ENCODE measurements at regions not wholly inside any gene's neighbourhood (a gene's known extent, or its start where the extent isn't known, plus 50 kb on each side); places are given as distances from the start of the nearest gene placed in this dataset.
A peak's percentile ranks its signal among the peaks of the same experiment; 100 is the strongest.

DNA sequence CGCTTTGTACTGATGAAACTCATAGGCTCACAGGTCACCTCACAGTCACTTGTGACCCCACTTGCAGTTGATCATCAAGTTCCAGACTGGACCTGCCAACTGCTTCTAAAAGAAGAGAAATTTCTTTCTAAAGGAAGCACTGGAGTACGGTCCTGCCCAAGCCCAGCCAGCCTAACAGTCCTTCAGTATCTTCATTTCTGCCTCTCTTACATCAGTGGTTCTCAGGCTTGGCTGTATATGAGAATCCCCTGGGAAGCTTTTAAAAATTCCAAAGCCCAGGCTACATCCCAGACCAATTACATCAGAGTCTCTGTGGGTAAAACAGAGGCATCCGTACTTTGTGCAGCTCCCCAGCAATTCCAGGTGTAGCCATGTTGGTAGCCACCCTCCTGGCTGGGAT lies 282.1 kb downstream of the NFIB start:
- DNase-seq, result no peak

GRCh38 chr9:14031060-14031414 lies 282.9 kb downstream of the NFIB start:
- peak; percentile 67 for DNase-seq

DNA sequence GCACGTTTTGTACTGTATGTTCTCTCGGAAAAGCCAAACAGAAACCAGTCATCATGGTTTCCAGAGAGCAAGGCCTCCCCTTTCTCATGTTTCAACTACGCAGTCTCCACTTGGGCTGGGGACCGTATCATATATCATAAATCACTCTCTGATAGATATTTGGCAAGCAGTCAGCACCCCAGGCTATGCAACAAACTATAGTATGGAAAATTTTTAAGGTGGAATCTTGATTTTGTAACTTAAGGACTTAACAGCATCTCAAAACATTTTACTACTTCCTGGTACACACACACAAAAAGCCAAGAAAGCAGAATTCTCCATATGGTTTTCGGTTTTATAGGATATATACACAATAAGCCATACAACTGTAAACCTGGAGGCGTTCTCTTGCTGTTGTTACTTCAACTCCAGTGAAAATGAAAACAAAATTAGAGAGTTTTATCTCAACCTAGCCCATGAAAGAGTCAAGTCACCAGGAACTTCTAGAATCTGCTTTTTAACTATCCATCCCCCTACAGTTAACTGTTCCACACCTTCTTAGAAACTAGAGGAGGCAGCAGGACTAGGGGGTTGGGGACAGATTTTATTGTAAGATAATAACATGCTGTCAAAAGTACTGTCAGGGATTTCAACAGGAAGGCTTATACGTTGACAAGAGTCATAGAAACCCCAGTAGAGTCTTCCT lies 283.4 kb downstream of the NFIB start:
- DNase-seq, result peak; percentile 82

DNA sequence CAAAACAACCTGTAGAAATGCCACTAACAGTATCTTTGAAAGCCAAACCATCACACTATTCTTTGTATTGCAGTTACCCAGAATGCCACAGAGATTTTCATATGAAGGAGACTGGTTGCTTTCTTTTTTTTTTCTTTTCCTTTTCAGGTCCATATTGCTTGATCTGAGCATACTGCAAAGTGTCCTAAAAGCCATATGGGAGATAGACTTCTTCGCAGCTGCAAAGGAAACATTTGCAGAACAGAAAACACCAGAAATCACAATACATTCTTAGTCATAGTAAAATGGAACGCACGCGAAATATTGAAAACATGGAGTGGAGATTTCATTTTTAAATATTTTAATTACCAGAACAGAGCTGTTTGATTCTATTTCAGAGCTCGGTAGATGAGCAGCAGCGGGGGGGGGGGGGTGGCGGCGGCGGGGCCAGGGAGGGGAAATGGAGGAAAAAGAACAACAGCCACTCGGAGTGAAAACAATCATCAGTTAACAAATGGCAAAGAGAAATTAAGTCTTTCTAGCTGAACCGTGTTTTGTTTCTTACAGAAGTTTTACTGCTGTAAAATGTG lies 284.1 kb downstream of the NFIB start:
- DNase-seq, result no peak

- DNase-seq, result peak; percentile 33
Observed at GRCh38 chr9:14027116-14027800, 286.7 kb downstream of the NFIB start.

GRCh38 chr9:14025741-14026140 lies 288.2 kb downstream of the NFIB start:
- DNase-seq, result no peak

DNA sequence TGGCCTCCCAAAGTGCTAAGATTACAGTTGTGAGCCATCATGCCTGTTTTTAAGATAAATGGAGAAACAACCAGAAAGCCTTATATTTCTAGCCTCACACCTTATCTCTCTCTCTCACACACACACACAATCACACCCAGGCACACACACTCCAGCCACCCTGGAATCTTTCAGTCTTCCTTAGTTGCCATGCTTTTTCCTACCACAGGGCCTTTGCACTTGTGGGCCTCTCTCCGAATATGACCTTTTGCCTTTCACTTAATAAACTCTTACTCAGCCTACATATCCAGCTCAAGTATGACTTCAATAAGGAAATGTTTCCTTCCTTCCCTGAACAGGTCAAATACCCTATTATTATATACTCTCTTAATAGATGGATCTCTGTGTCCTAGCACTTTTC lies 290.7 kb downstream of the NFIB start:
- DNase-seq, result no peak

DNA sequence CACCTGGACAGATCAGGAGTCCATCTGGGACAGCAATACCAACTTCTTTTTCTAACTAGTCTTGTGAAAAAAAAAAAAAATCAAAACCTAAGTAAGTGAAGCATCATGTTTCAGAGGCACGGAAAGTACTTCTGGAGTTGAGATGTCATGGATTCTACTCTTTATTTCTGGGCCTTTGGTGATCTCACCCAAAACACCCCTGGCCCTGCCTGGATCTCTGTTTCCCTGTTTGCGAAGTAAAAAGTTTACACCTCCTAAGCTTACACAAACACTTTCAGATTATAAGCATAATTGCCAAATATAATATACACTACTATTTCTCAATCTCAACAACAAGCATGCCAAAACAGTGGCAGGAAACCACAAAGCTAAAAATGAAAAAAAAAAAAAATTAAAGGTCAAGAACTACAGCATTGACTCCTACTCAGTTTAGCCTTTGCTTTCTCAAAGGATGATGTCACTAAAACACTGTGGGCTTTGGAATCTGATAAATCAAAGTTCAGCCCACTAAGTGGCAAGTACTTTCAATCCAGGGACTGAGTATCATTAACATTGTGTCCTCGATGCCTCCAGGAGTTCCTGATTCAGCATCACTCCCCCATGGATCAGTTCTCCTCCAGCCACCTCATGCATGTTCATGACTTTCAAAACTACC lies 291.9 kb downstream of the NFIB start:
- DNase-seq, result no peak

- DNase-seq, result no peak
Observed at GRCh38 chr9:14018081-14018480, 295.9 kb downstream of the NFIB start.

DNA sequence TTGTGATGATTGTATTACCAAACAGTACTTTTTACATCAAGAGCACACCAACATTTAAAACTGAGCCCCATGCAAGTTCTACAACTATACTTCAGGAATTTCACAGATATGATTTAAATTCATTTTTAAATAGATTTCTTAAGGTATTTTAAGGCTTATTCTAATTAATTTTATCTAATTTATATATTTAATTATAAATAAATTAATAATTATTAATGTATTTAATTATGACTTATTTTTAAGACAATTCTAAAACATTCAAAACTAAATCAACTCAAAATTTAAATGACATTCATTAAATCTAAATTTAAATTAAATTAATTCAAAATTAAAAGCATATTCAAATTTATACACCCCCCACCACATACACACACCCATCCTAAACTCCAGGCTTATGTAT lies 299.2 kb downstream of the NFIB start:
- no peak for DNase-seq

DNA sequence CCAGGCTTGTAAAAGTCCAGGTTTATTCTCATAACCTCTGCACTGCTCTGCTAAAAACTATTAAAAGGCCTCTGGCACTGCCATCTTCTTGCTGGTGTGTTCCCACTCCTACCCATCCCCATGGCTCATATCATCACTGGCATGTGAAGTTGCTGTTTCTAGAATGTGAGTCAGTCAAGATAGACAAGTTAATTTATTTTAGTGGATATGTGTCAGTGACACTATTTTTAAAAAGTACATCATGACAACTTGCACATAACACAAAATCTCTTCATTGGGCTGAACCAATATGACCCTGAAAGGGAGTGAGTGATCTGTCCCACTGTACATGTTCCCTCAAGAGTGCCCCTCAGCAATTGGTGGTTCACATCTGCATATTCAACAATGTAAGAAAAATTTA lies 299.7 kb downstream of the NFIB start:
- no peak for DNase-seq

GRCh38 chr9:14011799-14012560 lies 302.0 kb downstream of the NFIB start:
- no peak for DNase-seq

DNA sequence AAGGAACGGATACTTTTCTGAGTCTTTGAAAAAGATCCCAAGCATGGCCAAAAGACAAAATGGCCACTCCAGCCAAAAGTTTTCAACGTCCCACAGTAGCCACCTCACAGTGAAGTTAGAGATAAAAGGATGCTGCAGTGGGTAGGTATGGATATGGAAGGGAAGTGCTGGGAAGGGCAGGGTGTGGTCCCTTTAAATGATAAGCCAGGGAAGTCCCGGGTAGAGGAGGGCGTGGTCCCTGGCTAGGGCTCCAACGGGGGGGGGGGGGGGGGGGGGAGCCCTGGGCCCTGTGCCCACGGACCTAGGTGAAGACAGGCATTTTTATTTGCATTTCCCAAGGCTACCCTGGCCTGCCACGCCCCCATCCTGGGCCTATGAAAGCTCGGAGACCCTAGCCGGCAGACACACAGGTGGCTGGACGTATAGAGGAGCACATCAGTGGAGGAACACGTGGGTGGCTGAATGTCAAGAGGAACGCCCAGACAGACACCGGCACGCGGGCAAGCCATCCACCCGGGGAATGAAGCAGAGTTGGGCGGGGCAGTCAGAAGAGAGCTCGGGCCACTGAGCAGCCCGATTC lies 306.7 kb downstream of the NFIB start:
- no peak for DNase-seq

- peak; percentile 57 for DNase-seq
Observed at GRCh38 chr9:14006386-14007187, 307.4 kb downstream of the NFIB start.

GRCh38 chr9:14004110-14004509 lies 309.8 kb downstream of the NFIB start:
- DNase-seq, result no peak

GRCh38 chr9:13994240-13994639 lies 319.7 kb downstream of the NFIB start:
- no peak for DNase-seq

DNA sequence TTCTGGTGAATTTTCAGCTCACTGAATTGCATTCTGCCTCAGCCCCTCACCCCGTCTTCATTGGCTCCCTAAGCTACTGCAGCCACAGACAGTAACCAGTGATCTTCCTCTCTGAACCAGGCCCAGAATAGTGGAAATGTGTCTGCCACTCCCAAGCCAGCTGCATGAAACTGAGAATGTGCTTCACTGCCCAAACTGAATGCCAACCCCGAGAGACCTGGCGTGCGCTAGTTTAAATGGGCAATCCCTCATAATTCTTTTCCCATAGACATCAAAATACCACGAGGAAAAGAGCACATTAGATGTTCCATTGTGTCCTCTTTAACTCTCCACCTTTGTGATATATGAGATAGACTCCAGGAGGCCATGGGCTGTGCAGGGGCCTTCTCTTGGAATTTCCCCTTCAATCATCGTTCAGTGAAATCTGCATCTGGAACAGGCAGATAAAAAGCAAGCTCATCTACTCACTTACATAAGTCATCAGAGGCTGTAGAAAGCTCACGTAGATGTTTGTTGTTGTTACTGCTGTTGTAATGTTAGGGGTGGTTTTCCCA lies 320.2 kb downstream of the NFIB start:
- peak; percentile 60 for DNase-seq

DNA sequence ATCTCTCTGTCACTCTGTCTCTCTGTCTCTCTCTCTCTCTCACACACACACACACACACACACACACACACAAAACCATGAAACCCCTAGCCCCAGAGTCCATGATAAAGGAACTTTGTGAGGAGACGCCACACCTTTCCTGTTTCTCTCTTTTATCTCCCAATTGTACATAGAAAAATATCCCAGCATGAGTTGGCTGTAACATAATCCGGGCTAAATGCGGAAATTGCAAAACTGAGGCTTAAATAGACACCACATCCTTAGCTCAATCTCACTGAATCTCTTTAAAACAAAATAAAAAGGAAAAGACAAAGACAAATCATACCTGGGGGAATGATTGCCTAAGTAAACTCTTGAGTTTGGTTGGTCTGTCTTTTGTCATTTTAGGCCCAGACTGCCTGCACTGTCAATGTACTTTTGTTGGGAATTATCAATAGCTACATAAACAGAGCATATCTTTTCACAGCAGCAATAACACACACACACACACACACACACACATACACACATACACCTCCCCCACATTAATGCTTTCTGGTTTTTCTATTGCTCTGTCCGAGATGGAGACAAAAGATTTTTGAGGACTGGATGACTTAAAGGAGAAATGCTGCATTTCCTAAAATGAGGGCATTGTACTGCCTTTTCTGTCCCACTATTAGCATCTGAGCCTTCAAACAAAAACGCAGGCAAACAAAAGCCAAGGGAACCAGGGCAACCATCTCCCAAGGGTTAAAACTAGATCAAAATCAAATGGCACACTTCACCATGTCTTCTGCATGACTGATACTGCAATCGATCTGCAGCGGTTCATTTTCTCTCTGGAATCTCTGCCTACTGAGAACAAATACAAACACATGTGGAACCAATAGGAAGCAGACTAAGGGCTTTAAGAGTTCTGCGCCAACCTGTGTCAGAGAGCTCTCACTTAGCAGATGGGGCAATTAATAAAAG lies 321.5 kb downstream of the NFIB start:
- DNase-seq, result no peak

DNA sequence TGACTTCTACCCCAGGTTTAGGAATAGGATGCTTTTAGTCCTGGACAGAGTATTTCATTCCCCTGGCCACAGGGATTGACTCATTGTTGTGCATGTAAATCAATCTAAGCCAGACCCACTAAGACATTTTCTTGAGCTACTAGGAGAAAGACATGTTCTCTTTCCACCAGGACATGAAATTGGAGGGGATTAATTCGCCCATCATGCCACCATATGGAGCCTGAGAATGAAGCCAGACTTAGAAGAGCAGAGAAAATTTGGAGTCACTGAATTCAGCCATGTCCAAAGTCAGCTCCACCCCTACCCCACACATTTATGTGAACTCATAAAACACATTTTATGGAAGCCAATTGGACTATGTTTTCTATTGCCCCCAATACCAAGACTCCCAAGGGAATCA lies 322.5 kb downstream of the NFIB start:
- no peak for DNase-seq

DNA sequence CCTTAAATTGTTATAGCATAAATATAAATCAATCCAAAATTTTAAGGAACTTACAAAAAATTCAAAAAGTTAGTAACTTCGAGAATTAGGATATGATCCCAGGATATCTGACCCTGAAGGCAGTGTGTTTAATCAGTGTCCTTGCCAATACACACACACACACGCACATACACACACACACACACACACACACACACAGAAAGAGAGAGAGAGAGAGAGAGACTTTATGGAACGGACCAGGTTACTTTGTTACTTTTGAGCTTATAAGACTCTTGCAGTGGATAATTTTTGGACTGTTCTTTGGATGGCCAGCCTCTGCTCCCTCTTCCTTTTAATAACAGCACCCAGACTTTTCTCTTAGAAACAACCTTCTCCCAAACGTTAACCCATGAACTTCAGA lies 322.9 kb downstream of the NFIB start:
- DNase-seq, result no peak
